ENCODE measurements at regions not wholly inside any gene's neighbourhood (a gene's known extent, or its start where the extent isn't known, plus 50 kb on each side); places are given as distances from the start of the nearest gene placed in this dataset.

DNA sequence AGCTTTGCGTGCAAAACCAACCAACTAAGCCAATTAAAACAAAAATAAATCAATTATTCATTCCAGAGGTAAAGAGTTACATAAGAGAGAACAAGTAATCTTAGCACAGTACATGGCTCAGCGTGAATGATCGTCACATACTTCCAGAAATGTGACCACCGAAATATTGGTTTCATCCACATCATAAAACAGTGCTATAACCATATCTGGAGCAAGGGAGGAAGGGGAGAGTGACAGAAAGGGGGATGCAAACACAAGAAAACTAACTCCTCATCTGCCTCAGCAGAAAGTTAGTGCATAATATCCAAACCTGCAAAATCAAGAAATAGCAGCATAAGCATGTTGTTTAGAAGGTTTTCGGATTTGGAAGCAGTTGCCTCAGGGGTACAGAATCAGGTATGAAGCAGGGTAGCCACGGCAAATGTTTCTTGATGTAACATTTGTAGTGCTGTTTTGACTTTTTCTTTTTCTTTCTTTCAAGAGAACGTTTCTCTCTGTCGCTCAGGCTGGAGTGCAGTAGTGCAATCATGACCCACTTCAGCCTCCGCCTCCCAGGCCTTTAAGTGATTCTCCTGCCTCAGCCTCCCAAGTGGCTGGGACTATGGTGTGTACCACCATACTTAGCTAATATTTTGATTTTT is 93.9 kb upstream of the EGLN3 start:
- no peak for TF ChIP-seq POLR2AphosphoS5 (IDR thresholded peaks at IDR 0.05; ENCODE audit: low read depth, low read length)
- TF ChIP-seq ZNF274 (IDR thresholded peaks at IDR 0.05; ENCODE audit: low read depth, low read length): no peak
- no peak for TF ChIP-seq ATF3 (IDR thresholded peaks at IDR 0.05)
- no peak for TF ChIP-seq CEBPB (IDR thresholded peaks at IDR 0.05; ENCODE audit: low read depth)
- TF ChIP-seq, protein P1, sequence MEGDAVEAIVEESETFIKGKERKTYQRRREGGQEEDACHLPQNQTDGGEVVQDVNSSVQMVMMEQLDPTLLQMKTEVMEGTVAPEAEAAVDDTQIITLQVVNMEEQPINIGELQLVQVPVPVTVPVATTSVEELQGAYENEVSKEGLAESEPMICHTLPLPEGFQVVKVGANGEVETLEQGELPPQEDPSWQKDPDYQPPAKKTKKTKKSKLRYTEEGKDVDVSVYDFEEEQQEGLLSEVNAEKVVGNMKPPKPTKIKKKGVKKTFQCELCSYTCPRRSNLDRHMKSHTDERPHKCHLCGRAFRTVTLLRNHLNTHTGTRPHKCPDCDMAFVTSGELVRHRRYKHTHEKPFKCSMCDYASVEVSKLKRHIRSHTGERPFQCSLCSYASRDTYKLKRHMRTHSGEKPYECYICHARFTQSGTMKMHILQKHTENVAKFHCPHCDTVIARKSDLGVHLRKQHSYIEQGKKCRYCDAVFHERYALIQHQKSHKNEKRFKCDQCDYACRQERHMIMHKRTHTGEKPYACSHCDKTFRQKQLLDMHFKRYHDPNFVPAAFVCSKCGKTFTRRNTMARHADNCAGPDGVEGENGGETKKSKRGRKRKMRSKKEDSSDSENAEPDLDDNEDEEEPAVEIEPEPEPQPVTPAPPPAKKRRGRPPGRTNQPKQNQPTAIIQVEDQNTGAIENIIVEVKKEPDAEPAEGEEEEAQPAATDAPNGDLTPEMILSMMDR (IDR thresholded peaks at IDR 0.05 in 2 of 3, conservative IDR thresholded peaks at IDR 0.05 in 1 of 3; ENCODE audit: borderline replicate concordance in 1 of 3, insufficient read depth in 1 of 3, low read depth in 2 of 3, low read length in 2 of 3): no peak
- TF ChIP-seq YY1 (IDR thresholded peaks at IDR 0.05; ENCODE audit: extremely low read depth, insufficient replicate concordance, low read depth, low read length): no peak

Measured in HCT116 (cell line).